BE2C (cell line): ENCODE measurements at regions not wholly inside any gene's neighbourhood (a gene's known extent, or its start where the extent isn't known, plus 50 kb on each side); places are given as distances from the start of the nearest gene placed in this dataset.

Experiments used
- DNase-seq: peaks from one replicate; pipeline ENCODE4 v3.0.0-alpha.2; 2020
- H3K27me3 ChIP-seq: fragments of 250-450 bp; sonication (Bioruptor Pico); 2 replicates; pipeline ENCODE4 v1.5.1; 2020; ENCODE audit warnings: mild to moderate bottlenecking
- H3K36me3 ChIP-seq: fragments of 250-450 bp; sonication (Bioruptor Pico); 2 replicates; pipeline ENCODE4 v1.5.1; 2020; ENCODE audit warnings: mild to moderate bottlenecking
- H3K4me1 ChIP-seq: fragments of 250-450 bp; sonication (Bioruptor Pico); 2 replicates; pipeline ENCODE4 v1.5.1; 2020
- H3K4me3 ChIP-seq: 2 replicates; pipeline ENCODE4 v1.5.1; 2011; ENCODE audit warnings: low read depth, low read length
- H3K9me3 ChIP-seq: fragments of 250-450 bp; sonication (Bioruptor Pico); 2 replicates; pipeline ENCODE4 v1.5.1; 2020
- CTCF ChIP-seq: IDR thresholded peaks from 2 replicates; pipeline ENCODE4 v1.5.1; 2012; ENCODE audit warnings: mild to moderate bottlenecking, low read depth, low read length

GRCh38 chr6:153852034-153852433 lies 187.0 kb upstream of the OPRM1 start:
- TF ChIP-seq CTCF = no peak
- no peak overlapping the region for H3K4me3 ChIP-seq
- H3K4me1 ChIP-seq = no peaks in the 10 kb centered on the region
- no peak for DNase-seq
- peaks cover 4% of the 10 kb centered on the region; the same call in 1 of the 2 replicates for H3K9me3 ChIP-seq
- H3K36me3 ChIP-seq = no peaks in the 10 kb centered on the region
- no peaks in the 10 kb centered on the region for H3K27me3 ChIP-seq

- Histone ChIP-seq H3K4me1 (no peaks in the 10 kb centered on the region), H3K9me3 (peaks cover 4% of the 10 kb centered on the region; the same call in 1 of the 2 replicates), H3K4me3 (no peak overlapping the region), H3K27me3 (no peaks in the 10 kb centered on the region), H3K36me3 (no peaks in the 10 kb centered on the region)
- no peak for TF ChIP-seq CTCF
- DNase-seq = no peak
Measured at GRCh38 chr6:153849072-153849779, 189.8 kb upstream of the OPRM1 start.

GRCh38 chr6:153843420-153843819 lies 195.6 kb upstream of the OPRM1 start:
- no peak for DNase-seq
- Histone ChIP-seq H3K27me3 (no peaks in the 10 kb centered on the region), H3K36me3 (no peaks in the 10 kb centered on the region), H3K4me3 (no peak overlapping the region), H3K4me1 (peaks cover 8% of the 10 kb centered on the region; the same call in 1 of the 2 replicates), H3K9me3 (no peaks in the 10 kb centered on the region)
- no peak for TF ChIP-seq CTCF

GRCh38 chr6:153842491-153842890 lies 196.5 kb upstream of the OPRM1 start:
- DNase-seq = no peak
- Histone ChIP-seq H3K4me3 (no peak overlapping the region), H3K36me3 (no peaks in the 10 kb centered on the region), H3K4me1 (peaks cover 8% of the 10 kb centered on the region; the same call in 1 of the 2 replicates), H3K27me3 (no peaks in the 10 kb centered on the region), H3K9me3 (no peaks in the 10 kb centered on the region)
- no peak for TF ChIP-seq CTCF

DNA sequence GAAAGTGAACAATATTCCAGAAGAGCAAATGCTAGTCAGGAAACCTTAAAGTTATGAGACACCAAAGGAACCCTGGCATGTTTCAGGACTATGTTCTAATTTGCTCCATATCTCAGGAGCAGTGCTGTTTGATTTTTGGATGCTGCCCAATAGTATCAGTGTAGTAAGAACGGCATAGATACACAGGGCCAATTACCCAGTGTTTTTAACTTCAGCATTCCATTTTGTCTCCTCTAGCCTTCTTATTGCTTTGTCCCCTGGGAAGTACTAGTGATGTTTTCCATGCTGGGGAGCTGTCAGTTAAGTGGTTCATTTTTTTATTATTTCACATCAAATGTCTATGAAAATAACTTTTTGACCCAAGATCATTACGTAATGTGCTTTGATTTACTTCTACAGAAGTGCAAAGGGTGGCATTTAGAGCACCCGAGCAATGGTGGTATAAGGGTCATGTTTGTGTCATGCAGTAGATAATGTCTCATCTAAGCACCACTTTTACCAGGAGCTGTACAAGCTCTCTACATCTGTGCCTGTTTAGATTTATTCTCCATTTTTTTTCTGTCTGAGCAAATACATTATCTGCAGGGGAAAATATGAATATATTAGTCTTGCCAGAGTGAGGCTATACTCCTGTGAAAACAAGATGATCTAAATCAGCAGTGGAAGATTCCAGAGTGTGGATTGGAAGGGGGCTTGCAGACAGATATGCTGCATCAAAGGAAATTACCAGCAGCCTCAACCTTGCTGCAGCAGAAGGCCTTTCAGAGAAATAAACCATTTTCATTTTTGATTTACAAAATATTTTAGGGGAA lies 198.8 kb upstream of the OPRM1 start:
- H3K4me3 ChIP-seq = no peak overlapping the region
- H3K4me1 ChIP-seq = peaks cover 8% of the 10 kb centered on the region; the same call in 1 of the 2 replicates
- no peak for TF ChIP-seq CTCF
- H3K27me3 ChIP-seq = no peaks in the 10 kb centered on the region
- no peaks in the 10 kb centered on the region for H3K9me3 ChIP-seq
- DNase-seq = no peak
- H3K36me3 ChIP-seq = no peaks in the 10 kb centered on the region

DNA sequence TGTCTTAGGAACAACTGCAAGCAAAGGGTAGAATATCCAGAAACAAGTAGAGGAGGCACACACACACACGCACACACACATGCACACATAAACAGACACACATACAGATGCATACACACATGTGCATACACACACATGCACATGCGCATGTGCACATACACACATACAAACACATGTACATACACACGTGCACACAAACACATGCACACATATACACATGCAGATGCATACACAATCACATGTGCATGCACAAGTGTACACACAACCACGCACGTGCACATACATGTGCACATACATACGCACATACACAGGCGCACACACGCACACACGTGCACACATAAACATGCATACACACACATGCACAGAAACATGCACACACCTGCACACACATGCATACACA lies 206.5 kb upstream of the OPRM1 start:
- Histone ChIP-seq H3K36me3 (no peaks in the 10 kb centered on the region), H3K4me3 (no peak overlapping the region), H3K27me3 (no peaks in the 10 kb centered on the region), H3K4me1 (no peaks in the 10 kb centered on the region), H3K9me3 (no peaks in the 10 kb centered on the region)
- TF ChIP-seq CTCF = no peak
- no peak for DNase-seq
